Fibroblast of skin of abdomen (primary cell): ENCODE measurements at regions not wholly inside any gene's neighbourhood (a gene's known extent, or its start where the extent isn't known, plus 50 kb on each side); places are given as distances from the start of the nearest gene placed in this dataset.

Source experiments
- DNase-seq: peaks from one replicate; pipeline ENCODE4 v3.0.0-alpha.2; 2013

- DNase-seq = no peak
Measured at GRCh38 chr5:96340357-96340756, 92.7 kb downstream of the PCSK1 start.

- no peak for DNase-seq
Measured at GRCh38 chr5:96339862-96340261, 93.2 kb downstream of the PCSK1 start.

GRCh38 chr5:96338624-96339415 lies 94.2 kb downstream of the PCSK1 start:
- DNase-seq = no peak

GRCh38 chr5:96338091-96338490 lies 95.0 kb downstream of the PCSK1 start:
- no peak for DNase-seq

- DNase-seq = no peak
Measured at GRCh38 chr5:96337048-96337781, 95.8 kb downstream of the PCSK1 start.

DNA sequence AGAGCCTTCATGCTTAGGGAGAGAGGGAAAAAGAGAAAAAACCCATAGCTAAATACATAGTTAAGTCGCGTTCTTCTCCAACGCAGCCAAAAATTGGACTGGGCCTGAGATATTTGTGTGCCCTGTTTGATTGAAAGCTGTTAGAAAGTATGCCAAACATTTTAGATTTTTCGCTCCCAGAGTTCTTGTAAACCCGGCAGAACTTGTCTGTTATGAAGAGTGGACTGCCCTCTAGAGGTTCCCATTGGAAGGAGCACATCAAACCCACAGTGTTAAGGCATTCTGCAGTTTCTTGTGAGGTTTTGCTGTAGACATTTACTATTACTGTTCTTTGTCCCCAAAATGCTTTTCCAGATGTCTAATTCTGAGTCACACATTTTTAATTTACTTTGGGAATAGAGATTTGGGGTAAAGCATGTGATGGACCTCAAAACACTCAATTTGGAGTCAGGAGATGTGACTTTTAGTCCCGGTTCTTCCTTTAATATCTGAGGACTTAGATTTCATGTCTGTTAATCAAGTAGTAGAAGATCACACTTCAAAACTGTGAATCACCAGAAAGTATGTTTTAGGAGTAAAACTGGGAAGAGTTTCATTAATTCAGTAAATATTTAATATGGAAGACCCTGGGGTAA lies 96.6 kb downstream of the PCSK1 start:
- DNase-seq = peak; percentile 90

- no peak for DNase-seq
Measured at GRCh38 chr5:96335873-96336272, 97.2 kb downstream of the PCSK1 start.

GRCh38 chr5:96333391-96333790 lies 99.7 kb downstream of the PCSK1 start:
- no peak for DNase-seq

DNA sequence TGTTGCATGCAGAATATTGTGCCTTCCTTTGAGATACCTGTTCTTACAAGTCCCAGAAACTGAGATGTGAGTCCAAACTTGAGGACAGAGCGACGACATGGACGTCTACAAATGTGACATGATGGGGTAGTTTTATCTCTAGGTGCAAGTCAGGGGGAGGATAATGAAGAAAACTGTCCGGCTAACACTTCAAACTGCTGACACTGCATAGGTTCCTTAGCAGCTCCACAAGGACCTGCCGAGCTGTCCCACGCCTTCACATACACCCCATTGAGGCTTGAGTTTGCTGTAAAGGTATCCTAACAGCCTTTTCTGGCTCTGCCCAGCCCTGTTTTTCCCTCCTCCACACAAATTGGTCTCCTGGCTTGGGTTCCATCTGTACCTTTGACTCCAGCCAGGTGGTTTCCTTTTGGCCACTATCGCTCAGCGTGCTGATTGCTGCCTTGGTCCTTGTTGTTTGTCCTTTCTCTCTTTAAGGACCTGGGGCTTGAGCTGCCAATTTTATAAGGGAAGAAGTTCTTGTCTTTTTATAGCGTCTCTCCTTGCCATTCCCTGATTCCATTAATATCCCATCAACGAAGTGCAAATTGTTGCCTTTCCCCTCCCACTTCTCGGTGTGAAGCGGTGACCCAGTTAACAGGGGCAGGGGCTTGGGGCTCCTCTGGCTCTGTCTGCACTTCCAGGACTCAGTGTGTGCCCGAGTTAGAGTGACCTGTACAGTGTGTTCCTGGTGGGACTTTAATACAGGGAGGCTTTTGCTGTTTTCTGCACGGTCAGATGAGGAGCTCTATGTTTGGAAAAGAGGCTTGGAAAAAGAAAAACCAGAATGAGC lies 100.3 kb downstream of the PCSK1 start:
- no peak for DNase-seq

DNA sequence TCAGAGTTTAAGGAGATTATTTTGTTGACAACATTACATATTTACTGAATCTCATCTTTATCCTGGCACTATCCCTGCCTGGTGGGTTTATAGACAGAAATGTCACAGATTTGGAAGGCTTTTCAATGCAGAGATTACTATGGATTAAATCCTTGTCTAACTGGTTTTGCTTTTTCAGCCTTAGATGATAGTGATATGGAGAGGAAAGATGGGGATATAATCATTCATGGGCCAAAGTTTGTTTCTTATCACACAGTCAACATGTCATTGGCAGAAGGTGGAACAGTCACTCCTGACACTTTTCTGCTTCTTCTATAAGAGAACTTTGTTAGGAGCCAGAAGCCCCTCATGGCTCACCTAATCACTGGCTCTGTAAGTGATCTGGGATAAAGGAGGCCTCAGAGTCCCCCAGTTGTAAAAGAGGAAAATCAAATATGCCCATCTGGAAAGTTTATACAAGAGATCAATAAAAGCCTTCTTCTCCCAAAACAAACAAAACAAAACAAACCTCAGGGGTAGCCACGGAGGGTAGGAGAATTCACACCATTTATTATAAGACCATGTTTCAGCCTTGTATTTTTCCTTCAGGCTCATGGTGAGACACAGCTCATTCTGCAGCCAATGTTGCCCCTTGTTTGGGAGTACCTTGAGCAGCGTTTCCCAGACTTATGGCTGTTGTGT lies 101.2 kb downstream of the PCSK1 start:
- DNase-seq = no peak

DNA sequence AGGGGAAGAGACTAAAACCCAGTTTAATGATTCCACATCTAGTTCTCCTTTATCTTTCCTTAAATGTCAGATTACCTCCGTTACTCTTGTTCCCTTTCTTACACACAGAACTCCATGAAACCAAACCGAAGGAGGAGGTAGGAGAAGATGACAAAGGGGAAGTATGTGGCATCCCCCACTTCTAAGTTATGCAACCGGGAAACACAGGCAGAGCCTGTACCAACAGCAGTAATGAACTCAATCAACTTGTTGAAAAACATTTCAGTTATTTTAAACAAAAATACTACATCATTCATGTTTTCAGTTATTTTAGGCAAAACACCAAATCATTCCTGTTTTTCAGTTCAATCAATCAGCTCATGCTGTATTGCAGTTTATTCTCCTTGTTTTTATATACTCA lies 101.8 kb downstream of the PCSK1 start:
- DNase-seq = no peak

- DNase-seq = peak; percentile 51
Measured at GRCh38 chr5:96330530-96331140, 102.4 kb downstream of the PCSK1 start.

GRCh38 chr5:96329886-96330529 lies 103.0 kb downstream of the PCSK1 start:
- no peak for DNase-seq

DNA sequence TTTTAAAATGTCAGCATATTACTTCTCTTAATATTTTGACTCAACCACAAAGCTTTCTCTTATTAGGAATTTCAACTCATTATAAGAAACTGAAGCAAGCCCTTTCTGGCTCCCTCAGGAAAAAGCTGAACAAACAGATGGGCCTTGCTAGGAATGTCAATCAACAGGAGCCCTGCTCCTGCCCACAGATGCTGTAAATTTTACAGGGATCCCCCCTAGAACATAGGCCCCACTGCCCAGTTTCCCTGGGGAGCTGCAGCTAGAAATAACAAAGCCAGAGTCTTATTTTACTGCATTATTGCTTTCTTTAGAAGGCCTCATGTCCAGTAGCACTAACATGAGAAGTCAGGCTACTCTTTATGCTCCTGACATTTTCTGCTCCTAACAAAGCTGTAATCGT lies 103.8 kb downstream of the PCSK1 start:
- DNase-seq = no peak

- DNase-seq = no peak
Measured at GRCh38 chr5:96327722-96328121, 105.3 kb downstream of the PCSK1 start.

GRCh38 chr5:96326902-96327301 lies 106.1 kb downstream of the PCSK1 start:
- DNase-seq = no peak

GRCh38 chr5:96324708-96325107 lies 108.3 kb downstream of the PCSK1 start:
- peak; percentile 92 for DNase-seq

GRCh38 chr5:96322865-96323264 lies 110.2 kb downstream of the PCSK1 start:
- no peak for DNase-seq

GRCh38 chr5:96322217-96322616 lies 110.8 kb downstream of the PCSK1 start:
- no peak for DNase-seq

GRCh38 chr5:96321345-96321744 lies 111.7 kb downstream of the PCSK1 start:
- DNase-seq = peak; percentile 73

DNA sequence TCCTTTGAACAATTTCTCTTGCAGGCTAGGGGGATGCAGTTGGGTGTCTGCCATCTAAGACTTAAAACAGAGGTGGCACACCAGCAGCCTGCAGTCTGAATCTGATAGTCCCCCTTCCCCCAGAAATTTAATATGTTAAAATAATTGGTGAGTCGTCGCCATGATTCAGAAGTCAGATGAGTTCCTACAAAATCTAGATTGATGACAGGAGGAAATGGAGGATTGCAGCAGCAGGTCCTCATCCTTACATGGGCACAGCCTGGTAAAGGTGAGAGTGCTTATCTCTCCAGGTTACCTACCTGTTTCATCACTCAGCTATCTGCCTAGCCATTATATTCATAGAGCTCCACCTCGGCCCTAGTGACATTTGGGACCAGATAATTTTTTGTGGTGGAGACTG lies 112.3 kb downstream of the PCSK1 start:
- DNase-seq = peak; percentile 64
